Stomach (tissue), 8 donors: ENCODE measurements at regions not wholly inside any gene's neighbourhood (a gene's known extent, or its start where the extent isn't known, plus 50 kb on each side); places are given as distances from the start of the nearest gene placed in this dataset.
"Not testable (repeated sequence)": the region's sequence is repeated elsewhere in the genome, so short reads cannot be mapped to it uniquely, and the experiment has no call there.

Source experiments
- DNase-seq, 2 donors: peaks; one replicate each; pipeline versions ENCODE4 v3.0.0 to v3.0.0-alpha.2; 2013 to 2019
- H3K27ac ChIP-seq, 5 donors: fragments of 200-600 bp in 4 of 5; sonication (generic) in 4 of 5; one replicate each; pipeline ENCODE4 v1.5.1; 2013 to 2019; ENCODE audit warnings: mild to moderate bottlenecking in 1 of 5, moderate library complexity in 1 of 5
- H3K27me3 ChIP-seq, 3 donors: fragments of 200-600 bp; sonication (generic); one replicate each; pipeline ENCODE4 v1.5.1; 2017 to 2019; ENCODE audit warnings: mixed run types in 1 of 3
- H3K36me3 ChIP-seq, 4 donors: fragments of 200-600 bp; sonication (generic); 1 replicate in 3 of 4; 2 replicates in 1 of 4; pipeline ENCODE4 v1.5.1; 2016 to 2019
- H3K4me1 ChIP-seq, 4 donors: fragments of 200-600 bp; sonication (generic); one replicate each; pipeline ENCODE4 v1.5.1; 2016 to 2019
- H3K4me3 ChIP-seq, 4 donors: fragments of 200-600 bp; sonication (generic) in 3 of 4; one replicate each; pipeline ENCODE4 v1.5.1; 2016 to 2019; ENCODE audit warnings: mild to moderate bottlenecking in 1 of 4
- H3K9me3 ChIP-seq, 4 donors: fragments of 200-600 bp; sonication (generic); one replicate each; pipeline ENCODE4 v1.5.1; 2016 to 2019
- EP300 ChIP-seq: sonication (generic); formaldehyde crosslinking; IDR thresholded peaks from one replicate; pipeline ENCODE4 v1.6.1; 2017; ENCODE audit warnings: antibody characterized with exemption
- POLR2A ChIP-seq, 4 donors: fragments of 450-650 bp; IDR thresholded peaks; one replicate each; pipeline ENCODE4 v1.6.1; 2016; ENCODE audit warnings: antibody characterized with exemption in 4 of 4, control low read depth in 2 of 4, mild to moderate bottlenecking in 1 of 4, moderate library complexity in 1 of 4
- POLR2AphosphoS5 ChIP-seq, 3 donors: sonication (generic); formaldehyde crosslinking; IDR thresholded peaks; one replicate each; pipeline ENCODE4 v1.6.1; 2016; ENCODE audit warnings: antibody characterized with exemption in 3 of 3
- WGBS, 5 donors: extraction: QIAGEN DNeasy Blood & Tissue Kit in 3 of 5; methylation state at CpG; one replicate each; pipeline versions ENCODE4 v1.1.5 to v1.1.7; 2013 to 2018; 5-methylcytosine and 5-hydroxymethylcytosine counted together
- intact Hi-C: fragments of 100-400 bp; cut with DNase I; formaldehyde crosslinking; loops from one replicate; pipeline ENCODE4 v1.15.1; 2023; ENCODE audit warnings: low total_unique reads
- TF ChIP-seq, protein P1 (sequence below), 7 experiments: fragments of 450-650 bp in 4 of 7; fragments of 200-600 bp in 3 of 7; sonication (generic) in 3 of 7; IDR thresholded peaks; one replicate each; pipeline ENCODE4 v1.5.1; 2016 to 2019; ENCODE audit warnings: antibody characterized with exemption in 7 of 7, control low read depth in 2 of 7, mild to moderate bottlenecking in 1 of 7
- donor health status: healthy with polysubstance abuse.
- donor health status: Bipolar disorder and iron deficiency.
- donor health status: healthy.

GRCh38 chr6:113027780-113028179 lies 680.6 kb downstream of the RFPL4B start:
- H3K9me3 ChIP-seq = no peaks in the 10 kb centered on the region
- no peaks in the 10 kb centered on the region for H3K4me1 ChIP-seq
- TF ChIP-seq, protein P1, sequence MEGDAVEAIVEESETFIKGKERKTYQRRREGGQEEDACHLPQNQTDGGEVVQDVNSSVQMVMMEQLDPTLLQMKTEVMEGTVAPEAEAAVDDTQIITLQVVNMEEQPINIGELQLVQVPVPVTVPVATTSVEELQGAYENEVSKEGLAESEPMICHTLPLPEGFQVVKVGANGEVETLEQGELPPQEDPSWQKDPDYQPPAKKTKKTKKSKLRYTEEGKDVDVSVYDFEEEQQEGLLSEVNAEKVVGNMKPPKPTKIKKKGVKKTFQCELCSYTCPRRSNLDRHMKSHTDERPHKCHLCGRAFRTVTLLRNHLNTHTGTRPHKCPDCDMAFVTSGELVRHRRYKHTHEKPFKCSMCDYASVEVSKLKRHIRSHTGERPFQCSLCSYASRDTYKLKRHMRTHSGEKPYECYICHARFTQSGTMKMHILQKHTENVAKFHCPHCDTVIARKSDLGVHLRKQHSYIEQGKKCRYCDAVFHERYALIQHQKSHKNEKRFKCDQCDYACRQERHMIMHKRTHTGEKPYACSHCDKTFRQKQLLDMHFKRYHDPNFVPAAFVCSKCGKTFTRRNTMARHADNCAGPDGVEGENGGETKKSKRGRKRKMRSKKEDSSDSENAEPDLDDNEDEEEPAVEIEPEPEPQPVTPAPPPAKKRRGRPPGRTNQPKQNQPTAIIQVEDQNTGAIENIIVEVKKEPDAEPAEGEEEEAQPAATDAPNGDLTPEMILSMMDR (IDR thresholded peaks at IDR 0.05) = no peak
- TF ChIP-seq POLR2AphosphoS5 (IDR thresholded peaks at IDR 0.05) = no peak
- TF ChIP-seq EP300 = no peak
- no peak for TF ChIP-seq POLR2A (IDR thresholded peaks at IDR 0.05)
- H3K4me3 ChIP-seq = no peak overlapping the region
- no peaks in the 10 kb centered on the region for H3K27me3 ChIP-seq
- no peak overlapping the region for H3K27ac ChIP-seq
- 86 to 98% (median 92%) methylated on average over 1 of the region's 1 CpG for WGBS, 5 donors
- intact Hi-C loops = no loop called here
- DNase-seq = no peak
- H3K36me3 ChIP-seq = no peaks in the 10 kb centered on the region

DNA sequence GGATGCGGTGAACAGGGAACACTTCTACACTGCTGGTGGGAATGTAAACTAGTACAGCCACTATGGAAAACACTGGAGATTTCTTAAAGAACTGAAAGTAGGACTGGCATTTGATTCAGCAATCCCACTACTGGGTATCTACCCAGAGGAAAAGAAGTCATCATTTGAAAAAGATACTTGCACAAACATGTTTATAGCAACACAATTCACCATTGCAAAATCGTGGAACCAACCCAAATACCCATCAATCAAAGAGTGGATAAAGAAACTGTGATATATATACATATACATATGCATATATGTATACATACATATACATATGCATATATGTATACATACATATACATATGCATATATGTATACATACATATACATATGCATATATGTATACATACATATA lies 682.0 kb downstream of the RFPL4B start:
- H3K27me3 ChIP-seq, H3K4me3 ChIP-seq, H3K9me3 ChIP-seq, intact Hi-C loops, H3K36me3 ChIP-seq, H3K4me1 ChIP-seq, DNase-seq, H3K27ac ChIP-seq: not testable (repeated sequence)
- 81 to 92% (median 86%) methylated on average over 2 of the region's 2 CpGs for whole genome bisulfite sequencing, 5 donors

DNA sequence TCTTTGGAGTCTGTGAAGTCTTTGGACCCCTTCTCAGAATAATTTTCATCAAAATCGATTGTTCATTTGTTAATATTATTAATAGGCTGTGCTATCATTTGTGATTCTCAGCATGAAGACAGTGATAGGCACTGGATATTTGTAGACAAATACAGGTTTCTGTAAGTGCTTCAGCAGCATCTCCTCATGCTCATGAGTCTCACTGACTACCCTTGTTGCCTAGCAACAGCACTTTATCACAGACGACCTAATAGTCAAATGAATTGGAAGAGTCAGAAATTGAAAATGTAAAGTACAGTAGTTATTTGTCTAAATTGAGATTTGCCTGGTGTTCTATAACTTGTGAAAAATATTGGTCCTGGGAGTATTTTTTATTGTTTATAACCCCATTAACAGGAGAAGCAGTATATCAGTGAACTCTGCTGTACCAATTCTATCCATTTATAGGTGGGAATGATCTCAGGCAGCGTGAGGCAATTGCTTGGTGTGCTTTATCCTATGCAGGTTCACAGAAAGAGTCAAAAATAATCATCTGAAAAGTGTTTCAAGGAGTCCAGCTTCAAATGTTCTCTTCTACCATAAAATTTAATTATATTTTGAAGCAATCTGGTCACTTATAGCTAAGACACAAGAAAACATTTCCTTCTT lies 684.6 kb downstream of the RFPL4B start:
- no peaks in the 10 kb centered on the region for H3K9me3 ChIP-seq
- no peaks in the 10 kb centered on the region for H3K36me3 ChIP-seq
- WGBS, 5 donors = 47 to 58% (median 50%) methylated on average over 3 of the region's 3 CpGs
- no peaks in the 10 kb centered on the region for H3K27me3 ChIP-seq
- no peak overlapping the region for H3K4me3 ChIP-seq
- H3K4me1 ChIP-seq = no peaks in the 10 kb centered on the region
- no peak overlapping the region for H3K27ac ChIP-seq
- TF ChIP-seq, protein P1 (IDR thresholded peaks at IDR 0.05) = no peak
- TF ChIP-seq POLR2A (IDR thresholded peaks at IDR 0.05) (no peak), POLR2AphosphoS5 (IDR thresholded peaks at IDR 0.05) (no peak), EP300 (no peak)
- DNase-seq = no peak
- intact Hi-C loops = no loop called here

DNA sequence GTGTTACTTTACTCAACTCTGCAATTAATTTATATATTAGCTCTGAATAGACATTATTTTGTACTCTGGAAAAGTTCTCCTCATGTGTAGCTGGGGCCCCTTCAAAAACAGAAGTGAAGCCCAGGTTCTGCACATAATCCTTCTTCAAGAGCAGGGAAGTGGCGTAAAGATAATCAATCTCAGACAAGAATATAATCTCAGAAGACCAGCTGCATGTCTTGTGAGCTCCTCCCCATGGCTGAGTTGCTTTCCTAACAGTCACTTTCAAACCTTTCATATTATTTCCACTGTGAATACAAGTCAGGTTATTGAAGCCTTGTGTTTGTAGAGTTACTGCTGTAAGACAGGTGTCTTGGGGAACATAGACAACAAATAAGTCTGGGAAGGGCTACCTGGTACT lies 691.9 kb downstream of the RFPL4B start:
- TF ChIP-seq EP300 = no peak
- no peak for TF ChIP-seq POLR2A (IDR thresholded peaks at IDR 0.05)
- no peak for TF ChIP-seq POLR2AphosphoS5 (IDR thresholded peaks at IDR 0.05)
- TF ChIP-seq, protein P1 (IDR thresholded peaks at IDR 0.05) = no peak
- DNase-seq = no peak
- WGBS, 5 donors = 74 to 93% (median 82%) methylated on average over 1 of the region's 1 CpG
- no peaks in the 10 kb centered on the region for H3K9me3 ChIP-seq
- H3K4me3 ChIP-seq = no peak overlapping the region
- H3K27me3 ChIP-seq = no peaks in the 10 kb centered on the region
- no peak overlapping the region for H3K27ac ChIP-seq
- H3K36me3 ChIP-seq = no peaks in the 10 kb centered on the region
- no peaks in the 10 kb centered on the region for H3K4me1 ChIP-seq
- intact Hi-C loops = no loop called here

- WGBS, 5 donors = 0 to 67% (median 0%) methylated on average over 1 of the region's 1 CpG
- no peaks in the 10 kb centered on the region for H3K4me1 ChIP-seq
- intact Hi-C loops = no loop called here
- no peaks in the 10 kb centered on the region for H3K27me3 ChIP-seq
- H3K4me3 ChIP-seq = no peak overlapping the region
- no peak for DNase-seq
- TF ChIP-seq EP300 = no peak
- no peak for TF ChIP-seq POLR2A (IDR thresholded peaks at IDR 0.05)
- no peak for TF ChIP-seq POLR2AphosphoS5 (IDR thresholded peaks at IDR 0.05)
- TF ChIP-seq, protein P1 (IDR thresholded peaks at IDR 0.05) = no peak
- H3K36me3 ChIP-seq = no peaks in the 10 kb centered on the region
- H3K27ac ChIP-seq = no peak overlapping the region
- H3K9me3 ChIP-seq = no peaks in the 10 kb centered on the region
Measured at GRCh38 chr6:113047148-113047547, 700.0 kb downstream of the RFPL4B start.
